ENCODE measurements at regions not wholly inside any gene's neighbourhood (a gene's known extent, or its start where the extent isn't known, plus 50 kb on each side); places are given as distances from the start of the nearest gene placed in this dataset.

DNA sequence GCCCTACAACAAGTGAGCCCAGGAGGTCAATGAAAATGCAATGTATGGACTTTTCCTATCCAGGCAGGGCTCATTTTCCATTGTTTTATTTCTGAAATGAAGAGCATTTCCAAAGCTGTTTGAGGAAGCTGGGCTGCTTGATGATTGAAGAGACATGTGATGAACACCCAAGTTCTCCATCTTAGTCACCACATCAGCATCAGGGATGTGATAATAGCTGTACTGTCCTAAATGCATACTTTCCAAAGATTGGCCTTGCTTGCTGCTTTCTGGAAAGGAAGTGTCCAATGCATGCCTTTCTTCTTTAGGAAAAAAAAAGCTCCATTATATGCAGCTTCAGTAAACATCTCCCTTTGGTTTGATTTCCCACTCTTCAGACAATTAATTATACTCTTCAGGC, 425.9 kb upstream of the RUNX1 start:
- no peak for TF ChIP-seq TCF7L2 (IDR thresholded peaks at IDR 0.05; ENCODE audit: low read depth, low read length)
- TF ChIP-seq POLR2AphosphoS5 (IDR thresholded peaks at IDR 0.05; ENCODE audit: low read depth, low read length) = no peak
- TF ChIP-seq, protein P1, sequence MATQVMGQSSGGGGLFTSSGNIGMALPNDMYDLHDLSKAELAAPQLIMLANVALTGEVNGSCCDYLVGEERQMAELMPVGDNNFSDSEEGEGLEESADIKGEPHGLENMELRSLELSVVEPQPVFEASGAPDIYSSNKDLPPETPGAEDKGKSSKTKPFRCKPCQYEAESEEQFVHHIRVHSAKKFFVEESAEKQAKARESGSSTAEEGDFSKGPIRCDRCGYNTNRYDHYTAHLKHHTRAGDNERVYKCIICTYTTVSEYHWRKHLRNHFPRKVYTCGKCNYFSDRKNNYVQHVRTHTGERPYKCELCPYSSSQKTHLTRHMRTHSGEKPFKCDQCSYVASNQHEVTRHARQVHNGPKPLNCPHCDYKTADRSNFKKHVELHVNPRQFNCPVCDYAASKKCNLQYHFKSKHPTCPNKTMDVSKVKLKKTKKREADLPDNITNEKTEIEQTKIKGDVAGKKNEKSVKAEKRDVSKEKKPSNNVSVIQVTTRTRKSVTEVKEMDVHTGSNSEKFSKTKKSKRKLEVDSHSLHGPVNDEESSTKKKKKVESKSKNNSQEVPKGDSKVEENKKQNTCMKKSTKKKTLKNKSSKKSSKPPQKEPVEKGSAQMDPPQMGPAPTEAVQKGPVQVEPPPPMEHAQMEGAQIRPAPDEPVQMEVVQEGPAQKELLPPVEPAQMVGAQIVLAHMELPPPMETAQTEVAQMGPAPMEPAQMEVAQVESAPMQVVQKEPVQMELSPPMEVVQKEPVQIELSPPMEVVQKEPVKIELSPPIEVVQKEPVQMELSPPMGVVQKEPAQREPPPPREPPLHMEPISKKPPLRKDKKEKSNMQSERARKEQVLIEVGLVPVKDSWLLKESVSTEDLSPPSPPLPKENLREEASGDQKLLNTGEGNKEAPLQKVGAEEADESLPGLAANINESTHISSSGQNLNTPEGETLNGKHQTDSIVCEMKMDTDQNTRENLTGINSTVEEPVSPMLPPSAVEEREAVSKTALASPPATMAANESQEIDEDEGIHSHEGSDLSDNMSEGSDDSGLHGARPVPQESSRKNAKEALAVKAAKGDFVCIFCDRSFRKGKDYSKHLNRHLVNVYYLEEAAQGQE (IDR thresholded peaks at IDR 0.05; ENCODE audit: insufficient read depth in 1 of 2, low read depth in 2 of 2, low read length in 1 of 2) = no peak
- TF ChIP-seq SIN3A (IDR thresholded peaks at IDR 0.05; ENCODE audit: borderline replicate concordance, insufficient read depth, low read depth, low read length) = no peak
- TF ChIP-seq, protein P2, sequence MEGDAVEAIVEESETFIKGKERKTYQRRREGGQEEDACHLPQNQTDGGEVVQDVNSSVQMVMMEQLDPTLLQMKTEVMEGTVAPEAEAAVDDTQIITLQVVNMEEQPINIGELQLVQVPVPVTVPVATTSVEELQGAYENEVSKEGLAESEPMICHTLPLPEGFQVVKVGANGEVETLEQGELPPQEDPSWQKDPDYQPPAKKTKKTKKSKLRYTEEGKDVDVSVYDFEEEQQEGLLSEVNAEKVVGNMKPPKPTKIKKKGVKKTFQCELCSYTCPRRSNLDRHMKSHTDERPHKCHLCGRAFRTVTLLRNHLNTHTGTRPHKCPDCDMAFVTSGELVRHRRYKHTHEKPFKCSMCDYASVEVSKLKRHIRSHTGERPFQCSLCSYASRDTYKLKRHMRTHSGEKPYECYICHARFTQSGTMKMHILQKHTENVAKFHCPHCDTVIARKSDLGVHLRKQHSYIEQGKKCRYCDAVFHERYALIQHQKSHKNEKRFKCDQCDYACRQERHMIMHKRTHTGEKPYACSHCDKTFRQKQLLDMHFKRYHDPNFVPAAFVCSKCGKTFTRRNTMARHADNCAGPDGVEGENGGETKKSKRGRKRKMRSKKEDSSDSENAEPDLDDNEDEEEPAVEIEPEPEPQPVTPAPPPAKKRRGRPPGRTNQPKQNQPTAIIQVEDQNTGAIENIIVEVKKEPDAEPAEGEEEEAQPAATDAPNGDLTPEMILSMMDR (IDR thresholded peaks at IDR 0.05) = no peak
- POLR2A ChIA-PET = no interaction called here
- Histone ChIP-seq H3K36me3 (ENCODE audit: control insufficient read depth, insufficient read depth, low read length) (no peaks in the 10 kb centered on the region), H3K9me3 (ENCODE audit: control insufficient read depth, insufficient read depth, low read depth, low read length) (no peaks in the 10 kb centered on the region), H3K27ac (ENCODE audit: low read length) (no peak overlapping the region), H3K27me3 (ENCODE audit: control insufficient read depth, insufficient read depth, low read length) (no peaks in the 10 kb centered on the region), H3K4me1 (ENCODE audit: control insufficient read depth, insufficient read depth, low read length) (no peaks in the 10 kb centered on the region), H3K4me3 (ENCODE audit: low read depth in 2 of 2, low read length in 2 of 2) (no peak overlapping the region)
- in situ Hi-C loops (cut with HindIII; ENCODE audit: low pct_unique_long_range_greater_than_20kb, low sequenced_read_pairs) = no loop called here
- intact Hi-C loops (cut with micrococcal nuclease; ENCODE audit: unreplicated experiment) = no loop called here
- DNase-seq (ENCODE audit: low read depth, low spot score) = no peak
- BruUV-seq (replicated peaks) = no TSS peak
- no peak for ATAC-seq
- CTCF ChIA-PET = no interaction called here

GRCh38 chr21:35473496-35473895, 424.4 kb upstream of the RUNX1 start:
- Histone ChIP-seq H3K9me3 (ENCODE audit: control insufficient read depth, insufficient read depth, low read depth, low read length) (no peaks in the 10 kb centered on the region), H3K27me3 (ENCODE audit: control insufficient read depth, insufficient read depth, low read length) (no peaks in the 10 kb centered on the region), H3K27ac (ENCODE audit: low read length) (no peak overlapping the region), H3K4me3 (ENCODE audit: low read depth in 2 of 2, low read length in 2 of 2) (no peak overlapping the region), H3K36me3 (ENCODE audit: control insufficient read depth, insufficient read depth, low read length) (no peaks in the 10 kb centered on the region), H3K4me1 (ENCODE audit: control insufficient read depth, insufficient read depth, low read length) (no peaks in the 10 kb centered on the region)
- ATAC-seq (no peak), DNase-seq (ENCODE audit: low read depth, low spot score) (no peak)
- POLR2A ChIA-PET = no interaction called here
- intact Hi-C loops (cut with micrococcal nuclease; ENCODE audit: unreplicated experiment) = no loop called here
- BruUV-seq (replicated peaks) = no TSS peak
- CTCF ChIA-PET = no interaction called here
- in situ Hi-C loops (cut with HindIII; ENCODE audit: low pct_unique_long_range_greater_than_20kb, low sequenced_read_pairs) = no loop called here
- TF ChIP-seq, protein P1 (IDR thresholded peaks at IDR 0.05; ENCODE audit: insufficient read depth in 1 of 2, low read depth in 2 of 2, low read length in 1 of 2) = no peak
- TF ChIP-seq POLR2AphosphoS5 (IDR thresholded peaks at IDR 0.05; ENCODE audit: low read depth, low read length) (no peak), SIN3A (IDR thresholded peaks at IDR 0.05; ENCODE audit: borderline replicate concordance, insufficient read depth, low read depth, low read length) (no peak), TCF7L2 (IDR thresholded peaks at IDR 0.05; ENCODE audit: low read depth, low read length) (no peak)
- TF ChIP-seq, protein P2 (IDR thresholded peaks at IDR 0.05) = no peak
